Ascending aorta (tissue), 2 donors: ENCODE measurements at regions not wholly inside any gene's neighbourhood (a gene's known extent, or its start where the extent isn't known, plus 50 kb on each side); places are given as distances from the start of the nearest gene placed in this dataset.

Experiments used
- DNase-seq, 2 donors: peaks; one replicate each; pipeline ENCODE4 v3.0.0-alpha.2; 2019; ENCODE audit warnings: low spot score in 2 of 2
- H3K27ac ChIP-seq, 2 donors: fragments of 200-600 bp; sonication (generic); one replicate each; pipeline ENCODE4 v1.5.1; 2016 to 2017; ENCODE audit warnings: mild to moderate bottlenecking in 1 of 2
- H3K27me3 ChIP-seq: fragments of 200-600 bp; sonication (generic); one replicate; pipeline ENCODE4 v1.5.1; 2017
- H3K36me3 ChIP-seq, 2 donors: fragments of 200-600 bp; sonication (generic); one replicate each; pipeline ENCODE4 v1.5.1; 2016
- H3K4me1 ChIP-seq, 2 donors: fragments of 200-600 bp; sonication (generic); one replicate each; pipeline ENCODE4 v1.5.1; 2016 to 2017; ENCODE audit warnings: mild to moderate bottlenecking in 1 of 2
- H3K4me3 ChIP-seq, 2 donors: fragments of 200-600 bp; sonication (generic); one replicate each; pipeline ENCODE4 v1.5.1; 2016 to 2017; ENCODE audit warnings: mild to moderate bottlenecking in 1 of 2
- H3K9me3 ChIP-seq, 2 donors: fragments of 200-600 bp; sonication (generic); one replicate each; pipeline ENCODE4 v1.5.1; 2016
- CTCF ChIP-seq, 3 experiments: fragments of 200-600 bp in 2 of 3; fragments of 450-650 bp in 1 of 3; sonication (generic) in 2 of 3; IDR thresholded peaks; one replicate each; pipeline ENCODE4 v1.5.1; 2016 to 2019; ENCODE audit warnings: antibody characterized with exemption in 3 of 3, mild to moderate bottlenecking in 1 of 3, moderate library complexity in 1 of 3
- intact Hi-C: fragments of 100-400 bp; cut with DNase I; formaldehyde crosslinking; loops from one replicate; pipeline ENCODE4 v1.15.1; 2023

GRCh38 chr4:26073886-26074560 lies 160.0 kb downstream of the SMIM20 start:
- Histone ChIP-seq H3K4me1 (no peaks in the 10 kb centered on the region), H3K9me3 (no peaks in the 10 kb centered on the region), H3K36me3 (no peaks in the 10 kb centered on the region), H3K27ac (no peak overlapping the region), H3K4me3 (no peak overlapping the region), H3K27me3 (no peaks in the 10 kb centered on the region)
- no peak for TF ChIP-seq CTCF (IDR thresholded peaks at IDR 0.05)
- no peak for DNase-seq
- intact Hi-C loops: no loop called here

- H3K36me3 ChIP-seq: no peaks in the 10 kb centered on the region
- H3K9me3 ChIP-seq: no peaks in the 10 kb centered on the region
- H3K4me1 ChIP-seq: no peaks in the 10 kb centered on the region
- no peaks in the 10 kb centered on the region for H3K27me3 ChIP-seq
- DNase-seq: peak in 1 of 2 donors; percentile 66
- no peak overlapping the region for H3K4me3 ChIP-seq
- TF ChIP-seq CTCF (IDR thresholded peaks at IDR 0.05): no peak
- intact Hi-C loops: no loop called here
- peak overlapping the region; percentile 21 to 27 for H3K27ac ChIP-seq
Measured at GRCh38 chr4:26074712-26075430, 160.9 kb downstream of the SMIM20 start.

GRCh38 chr4:26075583-26075982 lies 161.6 kb downstream of the SMIM20 start:
- H3K4me1 ChIP-seq: no peaks in the 10 kb centered on the region
- H3K36me3 ChIP-seq: no peaks in the 10 kb centered on the region
- intact Hi-C loops: no loop called here
- H3K9me3 ChIP-seq: no peaks in the 10 kb centered on the region
- no peak for TF ChIP-seq CTCF (IDR thresholded peaks at IDR 0.05)
- peak overlapping the region in 1 of 2 donors; percentile 33 for H3K27ac ChIP-seq
- no peak overlapping the region for H3K4me3 ChIP-seq
- H3K27me3 ChIP-seq: no peaks in the 10 kb centered on the region
- DNase-seq: peak in 1 of 2 donors; percentile 27

- no peaks in the 10 kb centered on the region for H3K4me1 ChIP-seq
- no peaks in the 10 kb centered on the region for H3K9me3 ChIP-seq
- no peak overlapping the region for H3K4me3 ChIP-seq
- H3K36me3 ChIP-seq: no peaks in the 10 kb centered on the region
- H3K27me3 ChIP-seq: no peaks in the 10 kb centered on the region
- intact Hi-C loops: no loop called here
- H3K27ac ChIP-seq: peak overlapping the region in 1 of 2 donors; percentile 33
- peak in 1 of 2 donors; percentile 55 for DNase-seq
- TF ChIP-seq CTCF (IDR thresholded peaks at IDR 0.05): no peak
Measured at GRCh38 chr4:26076000-26076587, 162.1 kb downstream of the SMIM20 start.

GRCh38 chr4:26076896-26077295 lies 162.9 kb downstream of the SMIM20 start:
- no peaks in the 10 kb centered on the region for H3K4me1 ChIP-seq
- no peak for TF ChIP-seq CTCF (IDR thresholded peaks at IDR 0.05)
- no peaks in the 10 kb centered on the region for H3K27me3 ChIP-seq
- H3K4me3 ChIP-seq: no peak overlapping the region
- DNase-seq: no peak
- intact Hi-C loops: no loop called here
- no peaks in the 10 kb centered on the region for H3K36me3 ChIP-seq
- H3K27ac ChIP-seq: no peak overlapping the region
- no peaks in the 10 kb centered on the region for H3K9me3 ChIP-seq
